Myocyte (in vitro differentiated cells): ENCODE measurements at regions not wholly inside any gene's neighbourhood (a gene's known extent, or its start where the extent isn't known, plus 50 kb on each side); places are given as distances from the start of the nearest gene placed in this dataset.
"Not testable (repeated sequence)": the region's sequence is repeated elsewhere in the genome, so short reads cannot be mapped to it uniquely, and the experiment has no call there.

Experiments
- DNase-seq: peaks from one replicate; pipeline ENCODE4 v3.0.0-alpha.2; 2012; ENCODE audit warnings: low read depth

GRCh38 chr12:131229079-131229425, 275.3 kb downstream of the ADGRD1 start:
- not testable (repeated sequence) for DNase-seq

DNA sequence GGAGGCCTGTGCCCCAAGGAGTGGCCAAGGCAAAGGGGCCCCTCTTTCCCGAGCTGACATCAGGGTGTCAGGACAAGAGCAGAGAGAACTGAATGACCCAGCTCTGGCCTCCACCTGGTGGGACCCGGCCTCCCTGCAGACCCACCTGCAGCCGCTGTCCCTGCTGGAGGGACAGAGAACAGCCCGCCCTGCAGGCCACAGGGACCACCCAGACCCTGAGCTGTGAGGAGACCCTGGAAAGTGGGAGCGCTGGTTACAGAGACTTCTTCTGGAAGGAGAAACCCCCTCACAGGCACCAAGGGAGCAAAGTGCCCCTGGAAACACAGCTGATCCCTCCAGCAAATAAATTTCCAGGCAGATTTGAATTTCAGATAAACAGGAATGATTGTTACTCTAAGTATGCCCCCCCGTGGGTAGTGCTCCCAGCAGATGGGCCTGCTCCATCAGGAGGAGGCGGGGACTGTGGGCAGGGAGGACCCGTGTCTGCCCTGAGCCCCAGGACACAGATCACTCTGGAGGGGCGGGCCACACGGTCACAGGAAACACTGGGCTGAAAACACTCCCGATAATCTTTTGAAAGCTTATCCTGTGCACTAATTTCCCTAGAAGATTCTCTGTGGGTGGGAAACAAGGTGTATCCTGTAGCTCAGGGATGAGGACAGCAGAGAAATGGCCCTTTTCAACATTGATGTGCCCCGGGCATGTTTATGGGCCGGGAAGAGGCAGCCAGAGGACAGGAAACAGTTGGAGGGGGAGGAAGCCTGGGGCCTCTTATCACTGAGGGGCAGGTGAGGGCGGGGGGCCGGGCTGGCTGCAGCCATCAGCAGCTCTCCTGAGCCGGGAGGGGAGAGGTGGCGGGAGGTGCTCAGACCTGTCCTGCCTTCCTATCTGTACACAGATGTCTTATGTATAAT, 276.0 kb downstream of the ADGRD1 start:
- DNase-seq, result no peak

- DNase-seq, result no peak
These were observed 276.8 kb downstream of the ADGRD1 start for GRCh38 chr12:131230340-131231031.

GRCh38 chr12:131231032-131231980, 277.6 kb downstream of the ADGRD1 start:
- no peak for DNase-seq

DNA sequence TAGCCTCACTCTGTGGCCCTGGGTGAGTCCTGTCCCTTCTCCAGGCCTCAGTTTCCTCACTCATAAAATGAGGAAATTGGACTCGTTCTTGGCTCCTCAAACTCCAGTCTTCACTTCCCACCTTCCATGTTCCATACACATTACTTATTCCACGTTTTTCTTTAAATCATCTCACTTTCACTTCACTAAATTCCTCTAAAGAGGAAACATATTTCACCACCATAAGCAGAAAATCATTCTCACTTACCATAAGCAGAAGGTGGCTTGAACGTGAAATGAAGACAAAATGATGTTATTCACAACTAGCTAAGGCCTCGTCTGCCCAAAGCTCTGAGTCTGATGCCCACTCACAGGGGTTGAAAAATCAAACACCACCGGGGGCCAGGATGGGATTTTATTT, 278.3 kb downstream of the ADGRD1 start:
- DNase-seq, result no peak

GRCh38 chr12:131232872-131233271, 279.2 kb downstream of the ADGRD1 start:
- DNase-seq, result not testable (repeated sequence)

GRCh38 chr12:131233850-131234789, 280.4 kb downstream of the ADGRD1 start:
- not testable (repeated sequence) for DNase-seq

DNA sequence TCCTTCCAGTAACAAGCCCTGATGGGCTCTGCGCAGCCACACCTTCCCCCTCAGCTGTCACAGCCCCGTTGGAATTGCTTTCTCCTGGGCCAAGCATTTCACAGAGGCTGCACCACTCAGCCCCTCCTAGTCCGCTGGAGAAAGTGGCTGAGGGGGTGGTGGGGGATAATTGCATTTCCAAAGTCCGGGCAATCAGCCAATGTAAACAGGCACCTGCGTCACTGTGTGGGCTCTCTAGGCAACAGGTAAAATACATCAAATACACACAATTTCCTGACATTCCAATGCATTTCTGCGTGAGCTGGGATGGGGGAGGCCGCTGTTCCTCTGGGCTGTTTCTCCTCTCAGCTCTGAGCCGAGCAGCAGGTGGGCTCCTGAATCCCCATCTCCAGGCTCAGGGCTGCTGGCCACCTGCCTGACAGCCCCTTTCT, 281.1 kb downstream of the ADGRD1 start:
- not testable (repeated sequence) for DNase-seq

GRCh38 chr12:131235871-131236271, 282.2 kb downstream of the ADGRD1 start:
- no peak for DNase-seq

DNA sequence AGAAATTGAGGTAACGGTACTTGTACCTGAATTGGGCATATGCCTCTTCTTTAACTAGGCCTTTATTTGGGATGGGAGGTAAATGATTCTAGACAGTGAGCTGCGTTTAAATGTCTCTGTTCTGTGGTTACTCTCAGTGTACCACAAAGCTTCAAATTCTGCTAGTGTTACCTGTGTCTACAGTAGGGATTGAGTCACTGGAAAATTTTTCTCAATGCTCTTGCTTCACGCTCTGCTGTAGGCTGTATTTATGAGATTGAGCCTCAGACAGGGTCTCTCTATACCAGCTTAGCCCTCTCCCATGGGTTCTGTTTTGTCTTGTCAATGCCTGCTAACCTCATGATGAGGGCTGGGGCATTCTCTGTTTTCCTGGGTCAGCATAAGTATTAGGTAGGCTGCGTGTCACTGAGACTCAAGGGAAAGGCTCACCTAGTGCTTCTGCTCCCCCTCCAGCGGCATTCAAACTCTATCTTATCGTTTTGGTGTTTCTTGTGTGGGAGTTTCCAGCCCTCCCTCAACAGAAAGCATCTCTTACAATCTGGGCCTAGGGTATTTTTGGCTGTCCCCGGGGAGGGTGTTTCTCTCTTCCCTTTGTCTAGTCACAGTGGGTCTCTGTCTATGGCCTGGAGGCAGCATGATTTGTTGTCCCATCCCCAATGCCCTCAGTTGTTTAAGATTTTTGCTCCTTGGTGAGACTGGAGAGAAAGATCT, 285.8 kb downstream of the ADGRD1 start:
- DNase-seq, result no peak

GRCh38 chr12:131241517-131241916, 287.8 kb downstream of the ADGRD1 start:
- no peak for DNase-seq

GRCh38 chr12:131242741-131243496, 289.2 kb downstream of the ADGRD1 start:
- DNase-seq, result no peak

DNA sequence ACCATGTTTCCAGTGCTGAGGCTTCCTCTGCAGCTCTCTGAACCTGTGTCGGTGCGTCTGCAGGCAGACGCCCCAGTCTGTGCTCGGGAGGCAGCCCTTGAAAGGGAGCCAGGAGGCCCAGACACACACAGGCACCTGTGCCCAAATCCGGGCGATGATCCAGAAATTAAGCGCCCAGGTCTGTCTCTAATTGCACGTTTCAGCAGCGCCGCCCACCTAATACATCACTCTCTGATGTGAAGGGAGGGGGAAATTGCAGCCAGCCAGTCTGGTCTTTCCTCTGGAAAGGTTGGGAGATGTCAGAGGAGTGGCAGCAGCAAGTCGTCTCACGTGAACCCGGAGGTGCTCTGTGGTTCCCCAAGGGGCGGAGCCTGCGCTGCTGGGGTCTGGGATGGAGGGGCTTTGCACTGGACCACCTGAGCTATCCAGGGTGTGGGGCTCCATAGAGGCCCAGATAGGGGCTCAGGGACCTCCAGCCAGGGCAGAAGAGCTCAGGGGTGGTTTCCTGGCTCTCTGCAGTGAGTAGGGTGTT, 290.5 kb downstream of the ADGRD1 start:
- DNase-seq, result not testable (repeated sequence)

DNA sequence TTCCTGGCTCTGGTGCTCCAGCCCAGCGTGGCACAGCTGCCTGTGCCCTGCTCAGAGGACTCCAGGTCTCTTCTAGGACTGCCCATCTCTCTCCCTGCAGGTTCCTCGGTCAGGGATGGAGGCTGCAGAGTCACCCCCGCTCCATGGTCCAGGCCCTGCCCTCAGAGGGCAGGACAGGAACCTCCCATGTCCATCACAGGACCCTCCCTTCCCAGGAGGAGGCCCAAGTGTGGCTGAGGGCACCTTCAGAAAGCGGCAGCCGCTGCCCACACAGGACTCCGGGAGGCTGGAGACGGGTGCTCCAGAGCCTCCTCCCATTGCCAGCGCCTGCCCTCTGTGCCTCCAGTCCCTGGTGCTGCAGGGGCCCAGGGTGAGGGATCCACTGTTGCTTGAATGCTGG, 291.5 kb downstream of the ADGRD1 start:
- DNase-seq, result not testable (repeated sequence)

DNA sequence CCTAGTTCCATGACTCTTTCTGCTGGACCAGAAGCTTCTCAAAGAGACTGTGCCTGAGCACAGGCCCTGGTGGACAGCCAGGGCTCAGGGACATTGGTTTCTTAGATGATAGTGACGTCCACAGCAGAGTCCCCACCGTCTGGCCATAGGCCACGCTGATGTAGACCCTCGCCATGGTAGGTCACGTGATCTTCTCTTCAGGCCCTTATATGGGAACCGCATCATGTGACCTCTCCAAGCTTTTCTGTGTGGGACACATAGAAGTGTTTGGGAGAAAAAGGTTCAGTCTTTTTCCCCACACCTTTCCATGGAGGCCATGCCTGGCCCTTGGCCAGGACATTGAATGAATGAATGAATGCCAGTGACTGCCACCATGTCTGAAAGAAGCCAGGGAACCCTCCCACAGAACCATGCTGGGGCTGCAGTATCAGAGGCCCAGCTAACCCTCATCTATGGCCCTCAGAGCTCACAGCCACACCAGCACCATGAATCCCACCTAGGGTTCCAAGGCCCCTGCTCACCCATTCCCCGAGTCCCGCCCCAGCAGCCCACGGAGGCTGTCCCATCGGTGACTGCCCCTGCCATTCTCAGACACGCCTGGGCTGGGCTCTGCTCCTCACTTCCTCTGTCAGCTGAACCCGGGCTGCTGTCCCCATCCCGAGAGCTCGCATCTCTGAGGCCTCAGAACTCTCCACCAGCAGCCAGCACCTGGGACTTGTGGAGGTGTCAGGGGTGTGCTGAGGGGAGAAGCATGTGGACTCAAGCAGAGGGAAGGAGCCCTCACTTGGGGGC, 292.1 kb downstream of the ADGRD1 start:
- no peak for DNase-seq

DNA sequence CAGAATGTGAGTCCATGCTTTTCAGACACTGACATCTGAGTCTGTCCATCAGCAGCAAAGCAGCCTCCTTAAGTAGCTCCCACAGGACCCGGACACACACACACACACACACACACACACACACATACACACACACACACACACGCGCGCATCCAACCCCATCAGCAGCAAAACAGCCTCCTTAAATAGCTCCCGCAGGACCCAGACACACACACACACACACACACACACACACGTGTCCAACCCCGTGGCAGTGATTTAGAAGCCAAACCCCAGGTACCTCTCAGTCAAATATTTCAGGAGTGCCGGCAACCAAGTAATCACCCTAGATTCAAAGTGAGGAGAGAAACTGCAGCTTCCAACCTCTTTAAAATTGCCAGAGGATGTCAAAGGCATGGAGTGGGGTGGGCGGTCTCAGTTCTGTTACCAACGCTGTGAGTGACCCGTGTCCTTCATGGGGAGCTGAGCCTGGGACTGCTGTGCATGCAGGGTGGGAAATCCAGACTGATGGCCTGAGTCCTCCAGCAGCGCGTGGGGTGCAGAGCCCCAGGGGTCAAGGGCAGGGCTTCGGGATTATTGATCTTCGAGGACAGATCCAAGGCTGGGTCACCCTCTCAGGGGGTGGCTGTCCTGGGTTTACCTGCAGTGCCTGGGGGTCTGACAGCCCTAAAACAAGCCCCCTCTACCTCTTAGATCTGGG, 293.5 kb downstream of the ADGRD1 start:
- not testable (repeated sequence) for DNase-seq

DNA sequence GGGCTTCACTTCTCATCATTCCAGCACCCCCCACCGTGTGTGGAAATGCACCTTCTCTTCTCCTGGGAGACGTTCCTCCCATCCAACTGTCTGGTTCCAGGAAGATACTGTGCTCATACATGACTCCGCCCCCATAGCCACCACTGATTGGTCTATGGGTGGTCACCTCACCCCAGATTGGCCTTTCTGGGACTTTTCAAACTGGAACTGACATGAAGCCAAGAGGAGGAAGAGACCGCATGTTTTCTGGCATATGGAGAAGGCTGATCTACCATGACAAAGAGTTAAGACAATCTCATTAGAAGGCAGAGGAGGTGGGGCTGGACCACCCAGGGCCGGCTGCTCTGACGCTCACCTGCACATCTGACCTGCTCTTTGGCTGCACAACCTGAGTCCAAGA, 294.2 kb downstream of the ADGRD1 start:
- DNase-seq, result not testable (repeated sequence)
